GM23248 (cell line): ENCODE measurements at regions not wholly inside any gene's neighbourhood (a gene's known extent, or its start where the extent isn't known, plus 50 kb on each side); places are given as distances from the start of the nearest gene placed in this dataset.

Experiments used
- EZH2 ChIP-seq: fragments of 200-600 bp; sonication (generic); IDR thresholded peaks from 2 replicates; pipeline ENCODE4 v1.6.1; 2018; ENCODE audit warnings: antibody characterized with exemption, mild to moderate bottlenecking; ENCODE audit not compliant: insufficient read depth, poor library complexity, severe bottlenecking
- EZH2phosphoT487 ChIP-seq: fragments of 200-600 bp; sonication (generic); IDR thresholded peaks from 2 replicates; pipeline ENCODE4 v1.6.1; 2018; ENCODE audit warnings: antibody characterized with exemption, moderate library complexity, mild to moderate bottlenecking, low read depth; ENCODE audit not compliant: insufficient read depth

- TF ChIP-seq EZH2 = no peak
- no peak for TF ChIP-seq EZH2phosphoT487
These were observed 84.2 kb upstream of the ZNF536 start for GRCh38 chr19:30287973-30288372.
